Stimulated activated CD8-positive, alpha-beta memory T cell treated with anti-CD3 and anti-CD28 coated beads, Interleukin-7, amount 100 ng/mL, for 48 hours (primary cell): ENCODE measurements at regions not wholly inside any gene's neighbourhood (a gene's known extent, or its start where the extent isn't known, plus 50 kb on each side); places are given as distances from the start of the nearest gene placed in this dataset.

Source experiments
- DNase-seq, 2 donors: peaks; one replicate each; pipeline ENCODE4 v3.0.0-alpha.2; 2020; ENCODE audit warnings: low read depth in 1 of 2; ENCODE audit errors: extremely low read depth in 1 of 2

DNA sequence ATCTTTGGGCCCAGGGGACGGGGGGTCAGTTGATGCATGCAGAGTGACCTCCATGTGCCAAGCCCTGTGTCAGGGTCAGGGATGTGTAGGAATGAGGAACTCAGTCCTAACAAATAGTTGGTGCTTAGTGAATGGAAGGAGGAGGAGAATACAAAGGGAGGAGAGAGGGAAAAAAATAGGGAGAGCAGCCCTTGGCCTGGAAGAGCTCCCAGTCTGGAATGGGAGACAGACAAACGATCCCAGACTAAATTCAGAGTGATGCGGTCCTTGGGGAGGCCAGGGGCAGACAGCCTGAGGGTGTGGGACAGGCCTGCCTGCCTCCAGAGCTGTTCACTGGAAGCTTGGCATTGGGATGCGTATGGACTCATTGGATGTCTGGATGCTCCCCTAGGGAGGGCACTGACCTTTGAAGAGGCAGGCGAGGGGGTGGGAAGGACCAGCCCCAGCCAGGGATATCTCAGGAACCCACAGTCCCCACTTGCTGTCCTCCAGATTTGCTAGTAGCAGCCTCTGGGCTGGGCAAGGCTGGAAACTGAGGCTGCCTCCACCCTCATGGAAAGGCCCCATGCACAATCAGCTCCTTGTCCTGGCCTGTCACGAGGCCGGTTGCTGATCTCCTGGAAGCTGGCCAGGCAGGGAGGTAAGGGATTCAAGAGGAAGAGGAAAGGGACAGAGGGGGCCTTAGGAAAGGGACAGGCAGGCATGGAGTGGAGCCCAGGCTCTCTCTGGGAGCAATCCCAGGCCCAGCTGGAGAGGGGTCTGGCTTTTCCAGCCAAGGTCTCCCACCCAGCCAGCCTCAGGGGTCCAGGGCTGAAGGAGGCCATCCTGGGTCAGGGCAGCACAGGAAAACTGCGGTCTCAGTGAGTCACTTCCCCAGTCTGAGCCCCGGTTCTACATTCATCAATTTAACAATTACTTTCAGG lies 69.0 kb upstream of the GGTA1 start:
- DNase-seq = no peak

DNA sequence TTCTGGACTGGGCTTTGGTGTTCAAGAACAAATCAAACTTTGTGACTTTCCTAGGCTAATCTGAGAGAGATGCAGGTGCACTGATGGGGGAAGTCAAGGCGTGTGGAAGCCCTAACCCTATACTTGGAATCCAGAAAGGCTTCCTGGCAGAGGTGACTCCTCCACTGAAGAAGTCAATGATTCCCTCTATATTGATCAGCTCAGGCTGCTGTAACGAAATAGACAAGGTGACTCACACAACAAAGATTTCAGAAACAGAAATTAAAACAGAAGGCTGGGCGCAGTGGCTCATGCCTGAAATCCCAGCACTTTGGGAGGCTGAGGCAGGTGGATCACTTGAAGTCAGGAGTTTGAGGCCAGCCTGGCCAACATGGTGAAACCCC lies 69.6 kb upstream of the GGTA1 start:
- no peak for DNase-seq

DNA sequence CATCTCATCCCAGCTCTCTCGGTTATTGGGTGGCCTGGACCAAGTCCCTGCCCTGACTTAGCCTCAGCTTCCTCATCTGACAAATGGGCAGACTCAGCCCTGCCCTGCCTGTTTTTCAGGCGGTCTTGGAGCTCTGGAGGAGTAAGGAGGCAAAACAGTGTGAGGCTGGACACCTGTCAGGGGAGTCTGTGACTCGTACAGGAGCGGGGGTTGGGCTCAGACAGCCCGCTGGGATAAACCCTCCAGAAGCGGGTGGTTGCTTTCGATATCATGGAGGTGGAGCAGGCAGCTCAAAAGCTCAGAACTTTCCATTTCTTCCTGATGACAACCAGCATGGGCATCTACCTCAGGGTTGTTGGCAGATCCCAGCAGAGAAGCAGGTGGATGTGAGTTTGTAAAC lies 72.9 kb upstream of the GGTA1 start:
- no peak for DNase-seq

- DNase-seq = no peak
Measured at GRCh38 chr9:121573717-121574485, 74.3 kb upstream of the GGTA1 start.

DNA sequence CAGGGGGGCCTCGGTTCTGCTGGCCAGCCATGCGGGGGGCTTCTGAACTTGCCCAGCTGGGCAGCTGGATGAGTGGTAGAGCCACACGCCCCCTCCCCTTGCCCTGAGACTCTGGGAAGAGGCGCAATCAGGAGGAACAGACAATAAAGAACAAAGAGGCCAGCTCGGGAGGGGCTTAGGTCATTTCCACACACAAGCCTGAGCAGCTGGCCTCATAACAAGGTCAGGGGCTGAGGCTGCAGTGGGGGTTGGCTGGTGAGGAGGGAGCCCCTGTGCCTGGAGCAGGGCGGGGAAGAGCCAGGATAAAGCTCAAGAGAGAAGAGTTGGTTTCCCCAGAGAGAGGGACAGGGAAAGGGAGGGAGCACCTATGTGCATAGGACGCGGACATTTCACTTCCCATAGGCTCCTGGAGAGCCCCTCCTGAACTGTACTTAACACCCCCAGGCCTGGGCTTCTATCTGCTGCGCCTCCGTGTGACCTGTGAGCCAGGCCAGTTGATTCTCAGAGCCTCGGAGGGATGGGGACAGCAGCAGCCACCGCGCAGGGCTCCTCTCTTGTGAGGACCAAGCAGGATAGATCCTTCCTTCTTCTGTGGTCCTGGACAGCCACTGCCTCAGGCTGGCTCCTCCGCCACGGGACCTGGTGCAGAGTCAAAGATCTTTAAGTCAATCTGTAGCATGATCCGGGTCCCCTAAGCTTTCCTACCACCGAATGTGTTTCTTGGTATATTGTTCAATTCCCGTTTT lies 75.3 kb upstream of the GGTA1 start:
- no peak for DNase-seq

DNA sequence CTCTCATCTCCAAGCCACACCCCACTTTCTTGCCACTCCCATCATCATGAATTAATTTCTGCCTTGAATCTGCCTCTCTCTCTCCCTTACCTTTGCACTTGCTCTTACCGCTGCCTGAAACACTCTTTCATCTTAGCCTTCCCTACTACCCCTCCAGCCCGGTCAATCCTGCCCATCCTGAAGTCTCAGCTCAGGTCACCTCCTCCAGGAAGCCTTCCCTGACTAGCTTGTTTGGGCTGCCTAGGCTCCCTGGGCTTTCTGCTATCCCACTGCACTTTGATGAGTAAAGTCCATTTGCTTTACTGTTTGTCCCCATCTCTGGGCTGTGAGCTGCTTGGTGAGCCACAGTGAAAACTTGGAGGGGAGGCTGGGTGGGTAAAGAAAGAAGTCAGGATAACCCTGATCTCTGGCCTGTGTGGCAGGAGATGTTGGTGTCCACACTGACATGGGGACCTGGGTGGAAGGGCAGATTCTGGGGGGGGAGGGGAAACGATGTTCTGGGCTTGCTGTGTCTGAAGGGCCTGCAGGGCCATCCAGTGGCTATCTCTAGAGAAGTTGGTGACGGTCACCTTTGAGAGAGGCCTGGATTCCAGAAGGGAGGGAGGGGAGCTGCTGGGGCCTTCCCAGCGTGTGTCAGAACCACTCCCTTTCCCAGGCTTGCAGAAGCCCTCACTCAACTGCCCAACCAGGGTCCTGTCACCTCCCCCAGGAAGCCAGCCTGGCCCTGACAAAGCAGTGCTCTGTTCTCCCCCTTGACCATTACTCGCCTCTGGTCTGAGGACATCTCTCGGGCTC lies 75.0 kb upstream of the DAB2IP start:
- DNase-seq = no peak

DNA sequence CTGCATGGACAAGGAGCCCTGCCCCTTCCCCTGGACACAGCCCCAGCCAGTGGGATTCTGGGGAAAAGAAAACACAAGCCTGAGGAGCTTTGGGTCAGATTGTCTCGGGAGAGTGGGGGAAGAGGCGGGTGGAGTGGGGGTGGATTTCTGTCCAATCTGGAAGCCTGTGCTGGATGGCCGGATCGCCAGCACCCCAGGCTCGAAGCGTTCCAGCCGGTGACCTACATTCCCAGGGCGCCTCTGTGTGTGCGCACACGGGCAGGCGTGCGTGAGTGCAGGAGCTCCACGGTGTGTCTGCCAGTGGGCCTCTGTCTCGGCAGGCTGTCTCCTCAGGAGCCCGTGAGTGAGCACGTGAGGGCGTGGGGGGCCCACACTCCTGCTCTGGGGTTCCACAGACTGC lies 74.3 kb upstream of the DAB2IP start:
- DNase-seq = no peak

DNA sequence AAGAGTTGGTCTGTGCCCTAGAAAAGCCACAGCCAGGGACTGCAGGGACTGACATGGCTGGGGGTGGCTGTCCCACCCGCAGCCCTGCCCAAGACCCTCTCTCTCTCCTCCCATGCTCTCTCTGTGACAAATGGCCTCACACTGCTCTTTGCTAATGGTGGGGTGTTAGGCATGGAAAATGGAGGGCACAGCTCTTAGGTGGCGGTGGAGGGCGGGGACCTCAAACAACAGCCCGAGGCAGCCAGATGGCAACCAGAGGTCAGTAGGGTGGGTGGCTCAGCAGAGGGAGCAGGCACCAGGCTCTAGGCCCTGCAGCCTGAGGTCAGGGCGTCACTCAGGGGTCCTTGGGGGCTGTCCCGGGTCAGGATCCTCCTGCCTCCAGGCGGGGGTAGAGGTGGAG lies 73.9 kb upstream of the DAB2IP start:
- DNase-seq = no peak

- DNase-seq = no peak
Measured at GRCh38 chr9:121581786-121582600, 69.4 kb upstream of the DAB2IP start.

DNA sequence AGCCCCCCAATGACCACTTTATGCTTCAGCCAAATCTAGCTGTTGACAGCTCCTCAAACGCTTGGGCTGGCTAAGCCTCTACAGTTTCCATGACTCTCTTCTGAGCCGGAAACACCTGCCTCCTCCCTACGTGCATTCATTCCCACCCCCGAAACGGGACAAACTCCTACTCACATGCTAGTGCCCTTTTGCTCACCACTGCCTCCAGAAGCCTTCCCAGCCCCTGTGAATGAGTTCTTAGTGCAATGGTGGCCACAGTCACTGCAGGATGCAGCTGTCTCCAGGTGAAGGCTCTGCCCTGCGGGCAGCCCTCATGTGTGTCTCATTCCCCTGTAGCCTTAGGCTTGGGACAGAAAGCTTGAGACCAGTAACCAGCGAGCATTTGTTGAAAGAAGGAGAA lies 68.8 kb upstream of the DAB2IP start:
- DNase-seq = no peak

- DNase-seq = no peak
Measured at GRCh38 chr9:121584421-121584820, 67.0 kb upstream of the DAB2IP start.

DNA sequence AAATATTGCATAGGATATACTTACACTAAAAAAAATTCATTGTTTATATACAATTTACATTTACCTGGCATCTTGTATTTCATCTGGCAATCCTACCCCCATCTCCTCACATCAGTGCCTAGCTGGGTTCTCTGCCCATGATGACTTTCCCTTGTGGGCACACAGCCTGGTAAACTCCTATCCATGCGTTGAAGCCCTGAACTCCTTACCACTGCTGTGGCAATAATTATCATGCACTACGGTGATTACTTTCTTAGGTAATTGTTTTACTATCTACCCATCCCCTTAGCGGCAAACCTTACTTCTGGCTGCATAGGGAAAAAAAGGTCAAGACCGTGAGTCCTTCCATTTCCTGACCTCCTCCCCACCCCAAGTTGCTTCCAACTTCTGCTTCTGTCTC lies 63.6 kb upstream of the DAB2IP start:
- DNase-seq = no peak

DNA sequence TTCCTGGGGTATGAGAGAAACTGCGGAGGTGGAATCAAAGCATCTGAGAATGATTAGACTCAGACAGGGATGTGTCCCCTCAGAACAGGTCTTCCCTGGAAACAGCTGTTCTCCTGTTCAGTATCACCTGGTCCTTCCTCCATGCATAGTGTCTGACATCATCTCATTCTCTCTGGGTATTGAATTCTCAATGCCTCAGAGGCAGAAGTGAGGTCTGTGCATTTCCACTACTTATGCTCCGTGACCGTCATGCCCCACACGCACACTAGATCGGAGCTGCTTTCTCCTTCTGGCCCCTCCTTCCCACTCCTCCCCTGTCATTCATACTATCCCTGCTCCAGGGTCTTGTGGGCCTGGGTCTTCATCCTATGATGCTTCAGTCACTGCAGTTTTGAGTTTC lies 61.4 kb upstream of the DAB2IP start:
- no peak for DNase-seq

GRCh38 chr9:121592265-121592664 lies 59.2 kb upstream of the DAB2IP start:
- DNase-seq = no peak

DNA sequence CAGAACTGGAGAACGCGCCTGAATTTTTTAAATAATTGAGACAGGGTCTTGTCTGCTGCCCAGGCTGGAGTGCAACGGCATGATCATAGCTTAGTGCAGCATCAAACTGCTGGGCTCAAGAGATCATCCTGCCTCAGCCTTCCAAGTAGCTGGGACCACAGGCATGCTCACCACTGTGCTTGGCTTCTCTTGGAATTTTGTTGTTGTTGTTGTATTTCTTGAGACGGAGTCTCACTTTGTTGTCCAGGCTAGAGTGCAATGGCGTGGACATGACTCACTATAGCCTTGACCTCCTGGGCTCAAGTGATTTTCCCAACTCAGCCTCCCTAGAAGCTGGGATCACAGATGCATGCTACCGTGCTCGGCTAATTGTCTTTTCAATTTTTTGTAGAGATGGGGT lies 58.4 kb upstream of the DAB2IP start:
- no peak for DNase-seq

DNA sequence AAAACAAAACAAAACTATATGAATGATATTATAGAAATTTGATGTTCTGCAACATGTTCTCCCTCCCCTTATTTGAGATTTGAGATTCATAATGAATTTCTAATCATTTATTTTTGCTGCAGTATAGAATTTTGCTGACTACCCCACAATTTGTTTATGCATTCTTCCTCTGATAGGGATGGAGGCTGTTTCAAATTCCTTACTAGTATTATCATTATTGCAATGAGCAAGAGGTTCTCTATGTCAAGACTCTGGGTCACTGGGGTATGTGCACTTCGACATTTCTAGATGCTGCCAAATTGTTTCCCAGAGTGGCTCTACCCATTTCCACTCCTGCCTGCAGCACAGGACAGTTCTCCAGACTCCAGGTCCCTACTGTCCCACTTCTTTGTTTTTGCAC lies 54.9 kb upstream of the DAB2IP start:
- no peak for DNase-seq

DNA sequence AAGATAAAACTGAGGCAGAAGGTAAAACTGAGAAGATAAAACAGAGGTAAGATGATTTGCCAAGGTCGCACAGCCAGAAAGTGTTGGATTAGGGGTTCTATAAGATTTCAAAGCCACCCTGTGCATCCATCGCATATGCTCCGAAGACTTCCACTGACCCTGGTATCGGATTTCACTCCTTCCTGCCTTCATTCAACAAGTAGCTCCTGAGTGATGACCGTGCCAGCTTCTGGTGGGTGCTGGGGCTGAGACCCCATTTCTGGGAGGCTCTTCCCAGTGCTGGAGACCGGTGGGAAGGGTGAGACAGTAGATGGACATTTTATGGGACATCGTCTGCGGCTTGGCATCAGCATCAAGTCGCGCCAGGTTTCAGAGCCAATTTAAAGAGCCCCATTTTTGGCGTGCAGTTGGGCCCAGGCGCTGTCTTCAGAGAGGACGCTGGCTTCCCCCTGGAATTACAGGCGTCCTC lies 53.7 kb upstream of the DAB2IP start:
- no peak for DNase-seq

DNA sequence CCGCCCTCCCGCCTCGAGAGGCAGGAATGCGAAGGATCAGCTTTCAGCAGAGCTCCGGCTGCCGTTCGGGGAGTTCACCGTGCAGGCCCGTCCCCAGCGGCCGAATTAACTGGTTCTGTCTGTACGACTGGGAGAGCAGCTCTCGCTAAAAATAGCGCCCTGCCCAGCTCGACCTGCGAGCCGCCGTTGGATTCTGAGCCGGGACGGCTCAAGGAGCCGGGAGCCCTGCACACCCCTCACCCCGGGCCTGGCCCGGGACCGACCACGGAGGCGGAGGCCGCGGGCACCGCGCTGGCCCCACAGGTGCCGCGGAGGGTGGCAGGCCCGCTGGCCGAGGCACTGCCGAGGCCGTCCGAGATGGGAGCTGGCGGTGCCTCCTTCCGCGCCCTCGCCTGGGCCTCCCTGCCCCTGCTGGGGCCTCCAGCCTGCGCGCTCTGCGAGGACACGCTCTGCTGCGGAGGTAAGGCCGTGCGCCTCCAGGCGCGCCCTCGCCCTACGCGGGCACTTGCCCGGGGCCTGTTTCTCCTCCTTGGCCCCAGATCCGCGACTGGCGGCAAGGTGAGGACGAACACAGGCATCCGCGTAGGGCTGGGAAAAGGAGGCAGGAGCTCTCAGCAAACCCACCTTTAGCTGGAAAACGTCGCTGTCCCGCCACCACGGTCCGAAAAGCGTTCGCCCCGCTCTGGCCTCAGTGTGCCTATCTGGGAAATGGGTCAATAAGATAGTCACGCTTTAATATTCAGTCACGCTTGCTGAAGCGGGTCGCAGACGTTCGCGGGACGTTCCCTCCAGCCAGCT lies 53.1 kb upstream of the DAB2IP start:
- no peak for DNase-seq
